Liver (tissue), 3 donors: ENCODE measurements at regions not wholly inside any gene's neighbourhood (a gene's known extent, or its start where the extent isn't known, plus 50 kb on each side); places are given as distances from the start of the nearest gene placed in this dataset.

Experiments used
- EGR1 ChIP-seq, 2 donors: IDR thresholded peaks; 2 replicates each; pipeline ENCODE4 v1.6.1; 2016 to 2018; ENCODE audit warnings: antibody characterized with exemption in 2 of 2, low read depth in 2 of 2
- FOXA1 ChIP-seq: IDR thresholded peaks from 2 replicates; pipeline ENCODE4 v1.6.1; 2016; ENCODE audit warnings: antibody characterized with exemption
- GABPA ChIP-seq, 2 donors: IDR thresholded peaks in 1 of 2; conservative IDR thresholded peaks in 1 of 2; 2 replicates each; pipeline ENCODE4 v1.6.1; 2016; ENCODE audit warnings: antibody characterized with exemption in 2 of 2, mild to moderate bottlenecking in 1 of 2, moderate library complexity in 1 of 2
- HNF4G ChIP-seq: IDR thresholded peaks from 2 replicates; pipeline ENCODE4 v1.6.1; 2016; ENCODE audit warnings: antibody characterized with exemption
- RAD21 ChIP-seq, 2 donors: IDR thresholded peaks; 2 replicates each; pipeline ENCODE4 v1.6.1; 2016; ENCODE audit warnings: antibody characterized with exemption in 2 of 2, mild to moderate bottlenecking in 2 of 2
- TAF1 ChIP-seq: conservative IDR thresholded peaks from 2 replicates; pipeline ENCODE4 v1.6.1; 2016; ENCODE audit warnings: antibody characterized with exemption, mild to moderate bottlenecking
- TF ChIP-seq, protein P1 (sequence below): IDR thresholded peaks from 2 replicates; pipeline ENCODE4 v1.6.1; 2016; ENCODE audit warnings: antibody characterized with exemption
- TF ChIP-seq, protein P2 (sequence below): fragments of 150-350 bp; IDR thresholded peaks from 2 replicates; pipeline ENCODE4 v1.5.1; 2017; ENCODE audit warnings: improper control_type of control experiment, low read depth, low read length; ENCODE audit not compliant: missing input control
- TF ChIP-seq, protein P3 (sequence below): IDR thresholded peaks from 2 replicates; pipeline ENCODE4 v1.6.1; 2016; ENCODE audit warnings: antibody characterized with exemption, mild to moderate bottlenecking
- donor health status: healthy.
- donor health status: healthy.

DNA sequence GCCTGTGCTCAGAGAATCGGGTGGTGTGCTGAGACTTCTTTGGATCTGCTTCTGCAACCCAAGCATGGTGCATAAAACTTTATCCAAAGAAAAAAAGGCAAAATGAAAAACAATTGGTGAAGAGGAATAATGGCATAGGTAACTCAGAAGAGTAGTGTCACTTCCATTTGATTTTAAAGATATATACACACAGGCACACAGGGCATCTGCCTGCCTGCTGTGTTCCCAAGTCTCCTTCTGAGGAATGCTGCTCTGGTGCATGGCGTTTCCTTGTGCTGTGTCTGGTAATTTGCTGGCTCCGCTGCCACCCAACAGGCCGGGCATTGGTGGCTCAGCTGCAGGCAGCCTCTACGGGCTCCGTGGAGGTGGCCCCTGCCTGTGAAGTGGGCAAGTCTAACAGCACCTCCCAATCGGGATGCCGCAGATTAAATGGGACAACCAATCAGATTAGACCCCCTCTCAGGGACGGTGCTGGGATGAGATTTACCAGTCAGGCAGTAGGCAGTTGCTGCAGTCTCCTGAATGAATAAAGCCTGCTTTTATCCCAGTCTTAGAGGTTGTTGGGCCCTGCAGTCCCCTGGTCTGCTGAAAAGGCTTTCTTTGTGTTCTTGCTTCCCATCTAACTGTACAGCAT lies 253.7 kb upstream of the RASGRP1 start:
- TF ChIP-seq, protein P1, sequence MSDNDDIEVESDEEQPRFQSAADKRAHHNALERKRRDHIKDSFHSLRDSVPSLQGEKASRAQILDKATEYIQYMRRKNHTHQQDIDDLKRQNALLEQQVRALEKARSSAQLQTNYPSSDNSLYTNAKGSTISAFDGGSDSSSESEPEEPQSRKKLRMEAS = no peak
- TF ChIP-seq TAF1 (no peak), HNF4G (no peak), GABPA (IDR thresholded peaks at IDR 0.05 in 1 of 2, conservative IDR thresholded peaks at IDR 0.05 in 1 of 2) (no peak), RAD21 (IDR thresholded peaks at IDR 0.05) (no peak), EGR1 (IDR thresholded peaks at IDR 0.05; ENCODE audit: low read depth in 2 of 2) (no peak), FOXA1 (no peak)
- TF ChIP-seq, protein P2, sequence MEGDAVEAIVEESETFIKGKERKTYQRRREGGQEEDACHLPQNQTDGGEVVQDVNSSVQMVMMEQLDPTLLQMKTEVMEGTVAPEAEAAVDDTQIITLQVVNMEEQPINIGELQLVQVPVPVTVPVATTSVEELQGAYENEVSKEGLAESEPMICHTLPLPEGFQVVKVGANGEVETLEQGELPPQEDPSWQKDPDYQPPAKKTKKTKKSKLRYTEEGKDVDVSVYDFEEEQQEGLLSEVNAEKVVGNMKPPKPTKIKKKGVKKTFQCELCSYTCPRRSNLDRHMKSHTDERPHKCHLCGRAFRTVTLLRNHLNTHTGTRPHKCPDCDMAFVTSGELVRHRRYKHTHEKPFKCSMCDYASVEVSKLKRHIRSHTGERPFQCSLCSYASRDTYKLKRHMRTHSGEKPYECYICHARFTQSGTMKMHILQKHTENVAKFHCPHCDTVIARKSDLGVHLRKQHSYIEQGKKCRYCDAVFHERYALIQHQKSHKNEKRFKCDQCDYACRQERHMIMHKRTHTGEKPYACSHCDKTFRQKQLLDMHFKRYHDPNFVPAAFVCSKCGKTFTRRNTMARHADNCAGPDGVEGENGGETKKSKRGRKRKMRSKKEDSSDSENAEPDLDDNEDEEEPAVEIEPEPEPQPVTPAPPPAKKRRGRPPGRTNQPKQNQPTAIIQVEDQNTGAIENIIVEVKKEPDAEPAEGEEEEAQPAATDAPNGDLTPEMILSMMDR = no peak
- TF ChIP-seq, protein P3, sequence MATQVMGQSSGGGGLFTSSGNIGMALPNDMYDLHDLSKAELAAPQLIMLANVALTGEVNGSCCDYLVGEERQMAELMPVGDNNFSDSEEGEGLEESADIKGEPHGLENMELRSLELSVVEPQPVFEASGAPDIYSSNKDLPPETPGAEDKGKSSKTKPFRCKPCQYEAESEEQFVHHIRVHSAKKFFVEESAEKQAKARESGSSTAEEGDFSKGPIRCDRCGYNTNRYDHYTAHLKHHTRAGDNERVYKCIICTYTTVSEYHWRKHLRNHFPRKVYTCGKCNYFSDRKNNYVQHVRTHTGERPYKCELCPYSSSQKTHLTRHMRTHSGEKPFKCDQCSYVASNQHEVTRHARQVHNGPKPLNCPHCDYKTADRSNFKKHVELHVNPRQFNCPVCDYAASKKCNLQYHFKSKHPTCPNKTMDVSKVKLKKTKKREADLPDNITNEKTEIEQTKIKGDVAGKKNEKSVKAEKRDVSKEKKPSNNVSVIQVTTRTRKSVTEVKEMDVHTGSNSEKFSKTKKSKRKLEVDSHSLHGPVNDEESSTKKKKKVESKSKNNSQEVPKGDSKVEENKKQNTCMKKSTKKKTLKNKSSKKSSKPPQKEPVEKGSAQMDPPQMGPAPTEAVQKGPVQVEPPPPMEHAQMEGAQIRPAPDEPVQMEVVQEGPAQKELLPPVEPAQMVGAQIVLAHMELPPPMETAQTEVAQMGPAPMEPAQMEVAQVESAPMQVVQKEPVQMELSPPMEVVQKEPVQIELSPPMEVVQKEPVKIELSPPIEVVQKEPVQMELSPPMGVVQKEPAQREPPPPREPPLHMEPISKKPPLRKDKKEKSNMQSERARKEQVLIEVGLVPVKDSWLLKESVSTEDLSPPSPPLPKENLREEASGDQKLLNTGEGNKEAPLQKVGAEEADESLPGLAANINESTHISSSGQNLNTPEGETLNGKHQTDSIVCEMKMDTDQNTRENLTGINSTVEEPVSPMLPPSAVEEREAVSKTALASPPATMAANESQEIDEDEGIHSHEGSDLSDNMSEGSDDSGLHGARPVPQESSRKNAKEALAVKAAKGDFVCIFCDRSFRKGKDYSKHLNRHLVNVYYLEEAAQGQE = no peak
